D721Med (cell line): ENCODE measurements at regions not wholly inside any gene's neighbourhood (a gene's known extent, or its start where the extent isn't known, plus 50 kb on each side); places are given as distances from the start of the nearest gene placed in this dataset.

Experiments
- DNase-seq: peaks from one replicate; pipeline ENCODE4 v3.0.0; 2011; ENCODE audit warnings: low spot score; ENCODE audit not compliant: insufficient read length
- FAIRE-seq: peaks from 2 replicates; lab custom pipeline; 2011; peaks lifted over from hg19 to GRCh38; lab: Jason Lieb, UNC
- TF ChIP-seq, protein P1 (sequence below): IDR thresholded peaks from 2 replicates; pipeline ENCODE4 v1.5.1; 2012; ENCODE audit warnings: mild to moderate bottlenecking, control low read depth; ENCODE audit not compliant: insufficient read depth; ENCODE audit errors: missing control alignments

- TF ChIP-seq, protein P1, sequence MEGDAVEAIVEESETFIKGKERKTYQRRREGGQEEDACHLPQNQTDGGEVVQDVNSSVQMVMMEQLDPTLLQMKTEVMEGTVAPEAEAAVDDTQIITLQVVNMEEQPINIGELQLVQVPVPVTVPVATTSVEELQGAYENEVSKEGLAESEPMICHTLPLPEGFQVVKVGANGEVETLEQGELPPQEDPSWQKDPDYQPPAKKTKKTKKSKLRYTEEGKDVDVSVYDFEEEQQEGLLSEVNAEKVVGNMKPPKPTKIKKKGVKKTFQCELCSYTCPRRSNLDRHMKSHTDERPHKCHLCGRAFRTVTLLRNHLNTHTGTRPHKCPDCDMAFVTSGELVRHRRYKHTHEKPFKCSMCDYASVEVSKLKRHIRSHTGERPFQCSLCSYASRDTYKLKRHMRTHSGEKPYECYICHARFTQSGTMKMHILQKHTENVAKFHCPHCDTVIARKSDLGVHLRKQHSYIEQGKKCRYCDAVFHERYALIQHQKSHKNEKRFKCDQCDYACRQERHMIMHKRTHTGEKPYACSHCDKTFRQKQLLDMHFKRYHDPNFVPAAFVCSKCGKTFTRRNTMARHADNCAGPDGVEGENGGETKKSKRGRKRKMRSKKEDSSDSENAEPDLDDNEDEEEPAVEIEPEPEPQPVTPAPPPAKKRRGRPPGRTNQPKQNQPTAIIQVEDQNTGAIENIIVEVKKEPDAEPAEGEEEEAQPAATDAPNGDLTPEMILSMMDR = no peak
- FAIRE-seq (no peak), DNase-seq (no peak)
These were observed 199.7 kb upstream of the SLC27A6 start for GRCh38 chr5:128765448-128766061.

GRCh38 chr5:128766406-128766805, 198.9 kb upstream of the SLC27A6 start:
- DNase-seq (no peak), FAIRE-seq (no peak)
- TF ChIP-seq, protein P1 = no peak

DNA sequence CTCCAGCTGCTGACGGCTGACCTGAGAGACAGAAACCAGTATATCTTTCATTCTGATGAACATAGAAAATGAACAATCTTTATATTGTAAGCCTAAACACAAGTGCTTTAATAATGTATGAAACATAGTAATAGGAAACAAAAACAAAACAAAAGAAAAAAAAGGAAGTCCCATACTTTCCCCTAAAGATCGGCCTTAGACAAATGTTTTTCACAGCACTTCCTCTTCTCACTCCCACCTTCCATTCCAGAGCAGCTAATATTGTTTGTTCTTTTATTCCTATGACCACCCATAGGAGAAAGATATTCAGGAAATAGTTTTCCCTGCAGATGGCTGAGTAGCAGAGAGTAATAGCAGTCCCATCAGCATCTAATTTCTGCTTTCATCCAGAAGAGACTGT, 194.4 kb upstream of the SLC27A6 start:
- TF ChIP-seq, protein P1 = no peak
- no peak for DNase-seq
- no peak for FAIRE-seq

DNA sequence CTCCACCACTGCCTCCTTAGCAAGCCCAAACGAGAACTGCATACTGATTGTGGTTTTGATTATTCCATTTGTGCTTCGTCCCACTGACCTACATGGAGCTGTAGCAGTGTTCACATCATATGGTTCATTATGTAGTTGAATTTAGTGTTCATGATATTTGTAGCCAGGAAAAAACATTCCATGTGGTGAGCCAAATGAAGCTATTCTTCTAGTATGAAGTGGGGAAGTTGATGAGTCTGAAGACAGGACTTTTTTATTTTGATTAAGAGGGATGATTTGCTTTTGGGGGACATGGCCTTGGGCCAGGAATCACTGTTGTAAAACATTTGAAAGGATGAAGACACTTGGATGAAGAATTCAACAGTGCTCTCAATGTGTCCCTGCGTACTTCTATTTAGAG, 192.9 kb upstream of the SLC27A6 start:
- FAIRE-seq = no peak

DNA sequence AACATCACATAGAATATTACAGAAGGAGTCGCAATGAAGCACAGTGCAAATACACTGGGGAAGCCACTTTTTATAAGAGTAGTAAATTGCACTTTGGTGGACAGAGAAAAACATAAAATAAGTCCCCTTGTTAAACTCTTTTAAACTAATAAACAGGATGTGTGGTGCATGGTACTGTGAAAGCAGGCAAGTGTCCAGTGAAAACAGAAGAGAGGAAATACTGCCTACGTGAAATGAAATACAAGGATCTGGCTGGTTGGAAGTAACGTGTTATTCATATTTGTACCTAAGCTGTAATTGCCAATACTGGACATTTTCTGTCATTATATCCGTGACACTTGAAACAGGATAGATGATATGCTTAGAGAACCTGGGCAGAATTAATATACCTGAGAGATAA, 191.9 kb upstream of the SLC27A6 start:
- FAIRE-seq = no peak
- TF ChIP-seq, protein P1 = no peak
- no peak for DNase-seq

More for the DNA sequence above, 192.9 kb upstream of the SLC27A6 start:
- DNase-seq = no peak
- TF ChIP-seq, protein P1 = no peak

GRCh38 chr5:128774605-128775004, 190.7 kb upstream of the SLC27A6 start:
- FAIRE-seq (no peak), DNase-seq (no peak)

DNA sequence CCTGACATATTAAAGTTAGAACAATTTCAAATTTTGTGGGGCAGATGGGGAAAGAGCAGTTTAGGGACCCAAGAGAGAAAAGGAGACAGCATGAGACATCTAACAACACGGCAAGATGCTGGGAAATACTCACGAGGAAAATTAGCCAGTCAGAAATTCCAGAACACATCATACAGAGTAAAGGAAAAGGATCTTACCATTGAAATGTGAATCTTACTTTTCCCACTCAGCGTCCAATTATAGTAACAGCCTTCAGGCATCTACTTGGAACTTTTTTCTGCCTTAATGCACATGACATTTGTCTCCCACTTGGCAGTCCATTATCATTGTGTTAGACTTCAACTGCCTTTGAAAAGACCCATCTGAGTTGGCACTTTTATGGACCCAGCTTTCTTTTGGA, 189.7 kb upstream of the SLC27A6 start:
- FAIRE-seq (no peak), DNase-seq (no peak)
- TF ChIP-seq, protein P1 = no peak

More at GRCh38 chr5:128774605-128775004, 190.7 kb upstream of the SLC27A6 start:
- TF ChIP-seq, protein P1 = no peak
